Bronchial epithelial cell (primary cell): ENCODE measurements at regions not wholly inside any gene's neighbourhood (a gene's known extent, or its start where the extent isn't known, plus 50 kb on each side); places are given as distances from the start of the nearest gene placed in this dataset.
A peak's percentile ranks its signal among the peaks of the same experiment; 100 is the strongest.

ENCODE experiments used
- DNase-seq: peaks from one replicate; pipeline ENCODE4 v3.0.0-alpha.2; 2010; ENCODE audit warnings: low read depth
- FAIRE-seq: peaks from 2 replicates; lab custom pipeline; 2011; peaks lifted over from hg19 to GRCh38; lab: Jason Lieb, UNC
- H3K27me3 ChIP-seq: 2 replicates; pipeline ENCODE4 v1.5.1; 2011; ENCODE audit warnings: low read length; ENCODE audit not compliant: control insufficient read depth, insufficient read depth
- H3K36me3 ChIP-seq: 2 replicates; pipeline ENCODE4 v1.5.1; 2011; ENCODE audit warnings: low read length; ENCODE audit not compliant: control insufficient read depth, insufficient read depth
- H3K4me3 ChIP-seq: 2 replicates; pipeline ENCODE4 v1.5.1; 2011; ENCODE audit warnings: mild to moderate bottlenecking, low read depth, low read length, control low read depth
- TF ChIP-seq, protein P1 (sequence below): IDR thresholded peaks from 2 replicates; pipeline ENCODE4 v1.5.1; 2011; ENCODE audit warnings: mild to moderate bottlenecking, moderate library complexity, low read length, control low read depth, inconsistent platforms; ENCODE audit not compliant: insufficient read depth, severe bottlenecking

DNA sequence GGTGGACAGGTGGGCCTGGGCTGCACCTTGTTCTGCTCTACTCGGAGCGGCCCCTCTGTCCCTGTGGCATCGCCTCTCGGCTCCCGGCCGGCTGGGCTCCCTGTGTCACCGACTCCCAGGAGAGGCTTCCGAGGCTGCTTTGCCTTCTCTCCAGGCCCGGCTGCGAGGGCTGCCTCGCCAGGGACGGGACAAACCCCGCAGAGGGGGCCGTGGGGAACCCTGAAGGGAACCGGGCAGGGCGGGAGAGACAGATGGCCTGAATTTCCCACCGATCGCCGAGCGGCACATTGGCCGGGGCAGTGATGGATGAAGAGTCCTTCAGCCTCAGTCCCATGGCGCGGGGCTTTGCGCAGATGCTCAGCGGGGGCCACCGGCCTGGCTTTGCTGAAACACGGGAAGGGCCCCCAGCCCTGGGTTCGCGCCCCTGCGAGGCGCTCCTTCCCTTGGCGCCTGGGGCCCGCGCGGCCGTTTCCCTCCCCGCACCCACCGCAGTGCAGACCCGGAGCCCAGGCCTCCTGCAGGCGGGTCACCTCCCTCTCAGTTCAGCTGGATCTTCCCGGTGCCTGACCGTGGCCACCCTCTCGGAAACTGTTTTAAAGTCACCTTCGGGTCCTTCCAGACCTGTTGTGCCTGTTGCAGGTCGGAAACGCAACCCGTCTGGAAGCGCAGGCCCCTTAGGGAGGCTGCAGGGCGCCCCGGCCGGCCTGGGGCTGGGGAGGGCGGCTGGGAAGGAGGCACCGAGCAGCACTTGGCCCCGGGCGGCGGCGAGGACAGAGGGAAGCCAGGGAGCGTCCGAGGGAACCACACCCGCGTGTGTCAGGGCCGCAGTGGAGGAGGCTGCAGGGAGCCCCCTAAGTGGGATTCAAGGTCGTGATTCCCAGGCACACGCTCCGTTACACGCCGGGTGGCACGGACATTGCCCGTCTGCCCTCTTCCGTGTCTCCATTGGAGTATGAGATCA, 341.9 kb upstream of the SALL3 start:
- TF ChIP-seq, protein P1, sequence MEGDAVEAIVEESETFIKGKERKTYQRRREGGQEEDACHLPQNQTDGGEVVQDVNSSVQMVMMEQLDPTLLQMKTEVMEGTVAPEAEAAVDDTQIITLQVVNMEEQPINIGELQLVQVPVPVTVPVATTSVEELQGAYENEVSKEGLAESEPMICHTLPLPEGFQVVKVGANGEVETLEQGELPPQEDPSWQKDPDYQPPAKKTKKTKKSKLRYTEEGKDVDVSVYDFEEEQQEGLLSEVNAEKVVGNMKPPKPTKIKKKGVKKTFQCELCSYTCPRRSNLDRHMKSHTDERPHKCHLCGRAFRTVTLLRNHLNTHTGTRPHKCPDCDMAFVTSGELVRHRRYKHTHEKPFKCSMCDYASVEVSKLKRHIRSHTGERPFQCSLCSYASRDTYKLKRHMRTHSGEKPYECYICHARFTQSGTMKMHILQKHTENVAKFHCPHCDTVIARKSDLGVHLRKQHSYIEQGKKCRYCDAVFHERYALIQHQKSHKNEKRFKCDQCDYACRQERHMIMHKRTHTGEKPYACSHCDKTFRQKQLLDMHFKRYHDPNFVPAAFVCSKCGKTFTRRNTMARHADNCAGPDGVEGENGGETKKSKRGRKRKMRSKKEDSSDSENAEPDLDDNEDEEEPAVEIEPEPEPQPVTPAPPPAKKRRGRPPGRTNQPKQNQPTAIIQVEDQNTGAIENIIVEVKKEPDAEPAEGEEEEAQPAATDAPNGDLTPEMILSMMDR, result no peak
- DNase-seq, result no peak
- Histone ChIP-seq H3K27me3 (no peaks in the 10 kb centered on the region), H3K36me3 (no peaks in the 10 kb centered on the region), H3K4me3 (no peak overlapping the region)
- no peak for FAIRE-seq

DNA sequence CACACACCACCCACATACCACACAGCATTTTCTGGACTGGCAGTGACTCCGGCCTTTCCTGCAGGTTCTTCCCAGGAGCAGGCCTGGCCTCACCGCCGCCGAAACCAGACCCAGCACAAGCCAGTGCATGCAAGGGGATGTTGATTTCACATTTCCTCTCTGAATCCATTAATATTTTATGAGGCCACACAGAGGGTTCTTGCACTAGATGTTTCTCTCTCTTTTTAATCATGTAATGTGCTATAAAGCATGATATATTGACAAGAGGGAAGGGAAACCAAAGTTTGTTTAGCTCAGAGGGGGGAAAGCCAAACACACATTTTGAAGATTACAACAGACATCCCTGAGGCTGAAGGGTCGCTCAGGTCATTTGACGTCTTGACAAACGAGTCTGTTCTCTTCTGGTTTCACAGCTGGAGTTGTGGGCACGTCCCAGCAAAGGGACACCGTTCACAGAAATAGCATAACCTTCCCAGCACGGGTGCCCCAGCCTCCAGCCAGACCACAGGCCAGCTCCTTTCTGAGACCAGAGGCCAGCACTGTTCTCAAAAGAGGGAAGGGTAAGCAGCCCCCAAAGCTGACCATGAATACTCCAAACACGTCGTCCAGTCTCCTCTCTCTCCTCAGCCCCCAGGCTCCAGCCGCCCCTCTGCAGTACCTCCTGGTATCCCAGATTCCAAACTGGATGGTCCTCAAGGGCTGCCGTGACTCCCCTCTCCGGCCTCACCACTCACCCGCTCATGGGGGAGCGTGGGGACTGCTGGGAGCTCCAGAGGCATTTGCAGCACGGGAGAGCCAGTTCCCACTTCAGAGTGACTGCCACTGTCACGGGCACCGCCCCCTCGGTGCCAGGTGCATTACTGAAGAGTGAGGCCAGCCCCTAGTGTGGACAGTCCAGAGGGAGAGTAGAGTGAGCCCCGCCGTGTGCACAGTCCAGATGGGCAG, 340.3 kb upstream of the SALL3 start:
- peak; percentile 13 for DNase-seq
- Histone ChIP-seq H3K27me3 (no peaks in the 10 kb centered on the region), H3K4me3 (no peak overlapping the region), H3K36me3 (no peaks in the 10 kb centered on the region)
- TF ChIP-seq, protein P1, result no peak
- peak; percentile 68 for FAIRE-seq

GRCh38 chr18:78640246-78640995, 339.2 kb upstream of the SALL3 start:
- FAIRE-seq, result no peak
- TF ChIP-seq, protein P1, result no peak
- no peak for DNase-seq
- H3K4me3 ChIP-seq, result no peak overlapping the region
- no peaks in the 10 kb centered on the region for H3K36me3 ChIP-seq
- no peaks in the 10 kb centered on the region for H3K27me3 ChIP-seq

DNA sequence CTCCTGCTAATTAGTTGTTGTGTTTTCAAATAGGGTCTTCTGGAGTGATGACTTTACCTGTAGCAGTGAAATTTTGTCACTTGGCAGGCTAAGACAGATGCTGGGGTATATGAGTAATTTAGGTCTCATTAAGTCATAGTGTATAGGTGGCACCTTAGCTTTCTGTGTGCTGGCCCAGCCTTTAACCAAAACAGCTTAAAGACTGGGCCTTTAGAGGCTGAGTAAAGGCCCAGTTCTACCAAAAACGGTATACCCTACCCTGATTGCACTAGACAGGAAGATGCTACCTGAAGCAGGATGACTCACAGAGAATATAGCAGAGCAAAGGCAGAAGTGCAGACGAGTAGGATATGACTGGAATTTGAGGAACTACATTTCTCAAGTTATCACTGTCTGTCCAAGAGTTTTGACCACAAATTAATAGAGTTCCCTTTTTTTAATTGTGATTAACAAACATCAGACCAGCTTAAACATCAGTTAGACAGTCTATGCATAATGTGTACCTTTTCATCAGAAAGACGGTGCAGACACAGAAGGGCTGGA, 337.9 kb upstream of the SALL3 start:
- DNase-seq (peak; percentile 3), FAIRE-seq (no peak)
- TF ChIP-seq, protein P1, result no peak

GRCh38 chr18:78642296-78642951, 337.2 kb upstream of the SALL3 start:
- no peak for FAIRE-seq
- DNase-seq, result no peak
- no peaks in the 10 kb centered on the region for H3K36me3 ChIP-seq
- H3K27me3 ChIP-seq, result no peaks in the 10 kb centered on the region
- no peak overlapping the region for H3K4me3 ChIP-seq
- TF ChIP-seq, protein P1, result no peak

More for the DNA sequence above, 337.9 kb upstream of the SALL3 start:
- H3K4me3 ChIP-seq, result no peak overlapping the region
- H3K36me3 ChIP-seq, result no peaks in the 10 kb centered on the region
- no peaks in the 10 kb centered on the region for H3K27me3 ChIP-seq
